ENCODE measurements at regions not wholly inside any gene's neighbourhood (a gene's known extent, or its start where the extent isn't known, plus 50 kb on each side); places are given as distances from the start of the nearest gene placed in this dataset.
"Not testable (repeated sequence)": the region's sequence is repeated elsewhere in the genome, so short reads cannot be mapped to it uniquely, and the experiment has no call there.

GRCh38 chrX:9349572-9350494, 115.0 kb upstream of the TBL1X start:
- DNase-seq, result no peak

- no peak for DNase-seq
These were observed 113.7 kb upstream of the TBL1X start for GRCh38 chrX:9351126-9351525.

GRCh38 chrX:9352243-9352642, 112.6 kb upstream of the TBL1X start:
- DNase-seq, result no peak

- no peak for DNase-seq
These were observed 112.0 kb upstream of the TBL1X start for GRCh38 chrX:9352694-9353411.

DNA sequence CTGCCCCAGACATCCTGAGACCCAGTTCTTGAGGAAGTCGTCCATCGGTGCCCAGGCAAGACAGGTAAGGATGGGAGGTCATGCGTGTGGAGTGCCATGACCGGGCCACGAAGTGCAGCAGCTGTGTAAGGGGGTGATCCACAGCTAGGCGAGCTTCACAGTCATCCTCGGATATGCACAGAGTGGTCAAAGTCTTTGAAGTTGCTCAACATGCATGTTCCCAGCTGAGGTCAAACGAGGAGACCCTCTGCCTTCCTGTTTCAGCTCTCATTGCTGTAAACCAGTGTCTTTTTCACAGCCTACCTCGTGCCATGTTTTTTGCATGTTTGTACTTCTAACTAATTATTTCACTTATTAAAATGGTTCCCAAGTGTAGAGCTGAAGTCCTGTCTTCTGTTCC, 109.9 kb upstream of the TBL1X start:
- no peak for DNase-seq

GRCh38 chrX:9355739-9356138, 109.1 kb upstream of the TBL1X start:
- no peak for DNase-seq

DNA sequence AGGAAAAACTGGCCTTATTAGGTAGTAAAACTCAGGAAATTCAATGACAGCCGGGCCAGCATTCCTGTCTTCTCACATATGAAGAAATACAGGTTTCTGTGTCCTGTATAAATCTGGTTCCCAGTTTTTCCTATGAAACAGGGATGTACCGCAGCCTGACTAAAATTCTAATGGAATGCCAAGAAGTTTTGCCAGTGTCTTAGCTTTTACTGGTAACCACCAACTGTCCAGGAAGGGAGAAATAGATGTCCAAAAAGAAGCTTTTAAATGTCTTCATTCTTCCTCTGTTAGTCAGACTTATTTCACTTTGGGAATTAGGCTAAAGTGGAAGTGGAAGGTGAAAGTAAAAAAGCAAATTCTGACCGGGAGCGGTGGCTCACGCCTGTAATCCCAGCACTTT, 108.0 kb upstream of the TBL1X start:
- no peak for DNase-seq

GRCh38 chrX:9357518-9358114, 107.2 kb upstream of the TBL1X start:
- DNase-seq, result no peak

- no peak for DNase-seq
These were observed 102.4 kb upstream of the TBL1X start for GRCh38 chrX:9362363-9362928.

- no peak for DNase-seq
These were observed 97.4 kb upstream of the TBL1X start for GRCh38 chrX:9367421-9367820.

- DNase-seq, result no peak
These were observed 96.6 kb upstream of the TBL1X start for GRCh38 chrX:9368262-9368661.

GRCh38 chrX:9369802-9370291, 95.0 kb upstream of the TBL1X start:
- DNase-seq, result no peak

- no peak for DNase-seq
These were observed 94.0 kb upstream of the TBL1X start for GRCh38 chrX:9370893-9371292.

DNA sequence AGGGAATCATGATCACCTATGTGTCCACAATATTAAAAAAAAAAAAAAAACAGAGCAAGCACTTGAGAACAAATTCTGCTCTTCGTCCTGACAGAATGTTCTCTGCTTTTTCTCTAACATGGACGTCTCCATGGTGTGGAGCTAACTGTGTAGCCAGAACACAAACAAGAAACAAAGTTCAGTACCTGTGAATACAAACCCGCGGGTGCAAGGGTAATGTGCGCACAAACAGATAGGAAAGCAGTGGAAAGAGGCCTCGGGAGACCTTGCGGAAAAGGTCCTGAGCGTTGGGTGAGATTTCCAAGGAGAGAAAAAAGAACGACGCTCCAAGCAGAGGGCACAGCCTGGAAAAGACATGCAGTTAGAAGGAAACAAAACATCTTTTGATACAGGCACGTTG, 92.0 kb upstream of the TBL1X start:
- DNase-seq, result no peak

- no peak for DNase-seq
These were observed 91.1 kb upstream of the TBL1X start for GRCh38 chrX:9373789-9374188.

GRCh38 chrX:9374555-9374954, 90.3 kb upstream of the TBL1X start:
- DNase-seq, result no peak

DNA sequence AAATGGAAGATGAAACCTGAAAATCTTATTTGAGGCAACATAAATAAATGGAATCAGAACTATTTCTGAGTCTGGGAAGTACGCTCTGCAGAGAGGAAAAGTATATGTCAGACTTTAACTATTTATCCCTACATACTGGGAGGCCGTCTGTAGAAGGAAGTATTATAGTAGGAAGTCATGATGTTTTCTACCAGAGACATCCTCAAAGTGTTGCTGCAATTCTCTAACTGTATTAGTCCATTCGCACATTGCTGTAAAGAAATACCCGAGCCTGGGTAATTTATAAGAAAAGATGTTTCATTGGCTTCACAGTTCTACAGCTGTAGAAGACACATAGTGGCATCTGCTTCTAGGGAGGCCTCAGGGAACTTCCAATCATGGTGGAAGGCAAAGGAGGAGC, 88.7 kb upstream of the TBL1X start:
- DNase-seq, result no peak

DNA sequence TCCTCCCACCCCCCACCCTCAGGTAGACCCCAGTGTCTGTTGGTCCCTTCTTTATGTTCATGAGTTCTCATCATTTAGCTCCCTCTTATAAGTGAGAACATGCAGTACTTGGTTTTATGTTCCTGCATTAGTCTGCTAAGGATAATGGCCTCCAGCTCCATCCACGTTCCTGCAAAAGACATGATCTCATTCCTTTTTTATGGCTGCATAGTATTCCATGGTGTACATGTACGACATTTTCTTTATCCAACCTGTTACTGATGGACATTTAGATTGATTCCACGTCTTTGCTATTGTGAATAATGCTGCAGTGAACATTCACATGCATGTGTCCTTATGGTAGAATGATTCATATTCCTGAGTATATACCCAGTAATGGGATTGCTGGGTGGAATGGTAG, 87.6 kb upstream of the TBL1X start:
- not testable (repeated sequence) for DNase-seq

DNA sequence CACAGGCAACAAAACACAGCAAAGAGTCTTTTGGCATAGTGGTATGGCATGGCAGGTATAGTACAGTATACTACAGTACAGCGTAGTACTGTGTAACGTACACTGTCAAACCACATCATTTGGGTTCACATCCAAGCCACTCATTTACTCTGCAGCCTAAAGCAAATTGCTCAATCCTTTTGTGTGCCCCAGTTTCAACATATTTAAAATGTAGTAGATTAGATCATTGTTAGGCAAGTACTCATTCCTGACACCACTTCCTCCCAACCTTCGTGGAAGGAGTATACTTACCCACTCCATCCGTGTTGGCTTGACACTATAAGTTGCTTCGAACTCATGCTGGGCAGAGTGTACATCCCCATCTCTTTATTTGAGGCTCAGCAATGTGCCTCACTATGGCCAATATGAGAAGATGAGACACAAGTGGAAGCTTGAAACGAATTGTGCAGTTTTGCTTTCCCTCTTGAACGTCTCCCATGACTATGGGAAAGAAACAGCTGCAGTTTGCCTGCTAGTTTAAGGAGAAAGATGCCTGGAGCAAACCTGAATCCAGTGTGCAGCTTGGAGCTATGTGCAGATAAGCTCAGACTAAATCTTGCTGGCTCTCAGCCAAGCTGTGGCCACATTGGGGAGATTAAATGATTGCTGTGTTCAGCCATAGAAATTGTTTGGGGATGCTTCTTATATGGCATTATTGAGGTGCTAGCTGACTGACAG, 85.7 kb upstream of the TBL1X start:
- no peak for DNase-seq

- no peak for DNase-seq
These were observed 84.9 kb upstream of the TBL1X start for GRCh38 chrX:9379697-9380551.

DNA sequence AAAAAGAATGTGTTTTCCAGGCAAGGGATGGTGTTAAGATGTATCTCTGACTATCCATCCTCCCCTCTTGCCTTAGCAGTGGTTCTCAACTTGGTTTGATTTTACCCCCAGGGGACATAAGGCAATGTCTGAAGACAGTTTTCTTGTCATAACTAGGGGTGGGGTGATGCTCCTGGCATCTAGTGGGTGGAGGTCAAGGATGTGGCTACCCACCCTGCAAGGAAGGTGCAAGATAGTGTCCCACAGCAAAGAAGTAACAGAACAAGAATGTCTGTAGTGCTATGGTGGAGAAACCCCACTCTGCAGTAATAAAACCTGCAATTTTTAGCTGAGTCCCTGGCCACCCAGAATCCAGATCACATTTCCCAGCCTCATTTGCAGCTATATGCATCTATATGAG, 81.2 kb upstream of the TBL1X start:
- no peak for DNase-seq

GRCh38 chrX:9388450-9388849, 76.4 kb upstream of the TBL1X start:
- DNase-seq, result no peak

Measured in retina (tissue), 1 donor.